ENCODE measurements at regions not wholly inside any gene's neighbourhood (a gene's known extent, or its start where the extent isn't known, plus 50 kb on each side); places are given as distances from the start of the nearest gene placed in this dataset.
"Not testable (repeated sequence)": the region's sequence is repeated elsewhere in the genome, so short reads cannot be mapped to it uniquely, and the experiment has no call there.

DNA sequence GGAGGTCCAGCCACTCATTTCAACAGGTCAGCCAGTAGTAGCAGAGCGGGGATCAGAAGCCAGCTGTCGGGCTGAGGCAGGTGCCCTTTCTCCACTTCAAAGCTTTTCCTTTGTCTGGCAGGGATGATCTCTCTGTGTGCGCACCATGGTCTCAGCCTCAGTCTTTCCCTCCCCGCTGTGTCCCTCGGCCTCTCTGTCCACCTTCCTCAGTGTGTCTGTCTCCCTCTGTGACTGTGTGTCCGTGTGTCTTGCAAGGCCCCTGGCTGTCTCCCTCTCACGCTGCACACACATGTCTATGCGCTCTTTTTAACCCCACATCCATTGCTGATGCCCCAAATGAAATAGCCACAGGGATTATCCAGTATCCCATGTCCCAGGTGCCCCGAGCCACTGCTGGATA, 134.0 kb upstream of the ZNF469 start:
- TF ChIP-seq, protein P1, sequence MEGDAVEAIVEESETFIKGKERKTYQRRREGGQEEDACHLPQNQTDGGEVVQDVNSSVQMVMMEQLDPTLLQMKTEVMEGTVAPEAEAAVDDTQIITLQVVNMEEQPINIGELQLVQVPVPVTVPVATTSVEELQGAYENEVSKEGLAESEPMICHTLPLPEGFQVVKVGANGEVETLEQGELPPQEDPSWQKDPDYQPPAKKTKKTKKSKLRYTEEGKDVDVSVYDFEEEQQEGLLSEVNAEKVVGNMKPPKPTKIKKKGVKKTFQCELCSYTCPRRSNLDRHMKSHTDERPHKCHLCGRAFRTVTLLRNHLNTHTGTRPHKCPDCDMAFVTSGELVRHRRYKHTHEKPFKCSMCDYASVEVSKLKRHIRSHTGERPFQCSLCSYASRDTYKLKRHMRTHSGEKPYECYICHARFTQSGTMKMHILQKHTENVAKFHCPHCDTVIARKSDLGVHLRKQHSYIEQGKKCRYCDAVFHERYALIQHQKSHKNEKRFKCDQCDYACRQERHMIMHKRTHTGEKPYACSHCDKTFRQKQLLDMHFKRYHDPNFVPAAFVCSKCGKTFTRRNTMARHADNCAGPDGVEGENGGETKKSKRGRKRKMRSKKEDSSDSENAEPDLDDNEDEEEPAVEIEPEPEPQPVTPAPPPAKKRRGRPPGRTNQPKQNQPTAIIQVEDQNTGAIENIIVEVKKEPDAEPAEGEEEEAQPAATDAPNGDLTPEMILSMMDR (IDR thresholded peaks at IDR 0.05; ENCODE audit: poor library complexity) = not testable (repeated sequence)
- not testable (repeated sequence) for TF ChIP-seq EZH2phosphoT487 (IDR thresholded peaks at IDR 0.05; ENCODE audit: low read depth, severe bottlenecking, unreplicated experiment)

All from hepatocyte (in vitro differentiated cells).